HFF-Myc (cell line): ENCODE measurements at regions not wholly inside any gene's neighbourhood (a gene's known extent, or its start where the extent isn't known, plus 50 kb on each side); places are given as distances from the start of the nearest gene placed in this dataset.

Experiments
- DNase-seq: peaks from one replicate; pipeline ENCODE4 v3.0.0-alpha.2; 2011; ENCODE audit warnings: low read depth; ENCODE audit errors: extremely low read depth
- H3K4me3 ChIP-seq: replicated peaks from 2 replicates; pipeline ENCODE4 v1.5.1; 2011; ENCODE audit warnings: low read depth, mild to moderate bottlenecking, control low read depth, low read length
- TF ChIP-seq, protein P1 (sequence below): IDR thresholded peaks from 2 replicates; pipeline ENCODE4 v1.5.1; 2012; ENCODE audit warnings: mild to moderate bottlenecking, low read depth, low read length, control low read depth; ENCODE audit errors: missing control alignments

GRCh38 chr3:88542916-88543315, 393.2 kb downstream of the C3orf38 start:
- TF ChIP-seq, protein P1, sequence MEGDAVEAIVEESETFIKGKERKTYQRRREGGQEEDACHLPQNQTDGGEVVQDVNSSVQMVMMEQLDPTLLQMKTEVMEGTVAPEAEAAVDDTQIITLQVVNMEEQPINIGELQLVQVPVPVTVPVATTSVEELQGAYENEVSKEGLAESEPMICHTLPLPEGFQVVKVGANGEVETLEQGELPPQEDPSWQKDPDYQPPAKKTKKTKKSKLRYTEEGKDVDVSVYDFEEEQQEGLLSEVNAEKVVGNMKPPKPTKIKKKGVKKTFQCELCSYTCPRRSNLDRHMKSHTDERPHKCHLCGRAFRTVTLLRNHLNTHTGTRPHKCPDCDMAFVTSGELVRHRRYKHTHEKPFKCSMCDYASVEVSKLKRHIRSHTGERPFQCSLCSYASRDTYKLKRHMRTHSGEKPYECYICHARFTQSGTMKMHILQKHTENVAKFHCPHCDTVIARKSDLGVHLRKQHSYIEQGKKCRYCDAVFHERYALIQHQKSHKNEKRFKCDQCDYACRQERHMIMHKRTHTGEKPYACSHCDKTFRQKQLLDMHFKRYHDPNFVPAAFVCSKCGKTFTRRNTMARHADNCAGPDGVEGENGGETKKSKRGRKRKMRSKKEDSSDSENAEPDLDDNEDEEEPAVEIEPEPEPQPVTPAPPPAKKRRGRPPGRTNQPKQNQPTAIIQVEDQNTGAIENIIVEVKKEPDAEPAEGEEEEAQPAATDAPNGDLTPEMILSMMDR, result no peak
- no peak for DNase-seq
- no peak overlapping the region for H3K4me3 ChIP-seq

- TF ChIP-seq, protein P1, result no peak
- no peak for DNase-seq
- H3K4me3 ChIP-seq, result no peak overlapping the region
Measured at GRCh38 chr3:88572450-88572849, 422.7 kb downstream of the C3orf38 start.

DNA sequence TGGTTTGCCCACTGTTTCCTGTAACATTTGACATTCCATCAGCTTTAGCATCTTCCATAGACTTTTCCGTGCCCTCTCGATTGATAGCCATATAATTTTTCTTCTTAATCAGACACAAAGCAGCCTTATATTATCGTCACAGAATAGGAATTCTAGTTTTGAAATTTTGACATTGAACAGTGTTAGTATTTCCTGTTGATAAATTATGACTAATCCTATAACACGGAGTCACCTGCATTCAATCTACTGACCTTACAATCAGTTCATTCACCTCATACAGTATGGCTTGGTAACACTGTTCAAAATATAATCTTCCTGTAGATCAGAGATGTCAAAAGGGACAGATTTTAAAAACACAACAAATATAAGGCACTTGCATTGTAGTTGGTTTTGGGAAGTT, 423.7 kb downstream of the C3orf38 start:
- H3K4me3 ChIP-seq, result no peak overlapping the region
- TF ChIP-seq, protein P1, result no peak
- DNase-seq, result no peak

- TF ChIP-seq, protein P1, result no peak
- no peak overlapping the region for H3K4me3 ChIP-seq
- no peak for DNase-seq
Measured at GRCh38 chr3:88574146-88574545, 424.4 kb downstream of the C3orf38 start.

DNA sequence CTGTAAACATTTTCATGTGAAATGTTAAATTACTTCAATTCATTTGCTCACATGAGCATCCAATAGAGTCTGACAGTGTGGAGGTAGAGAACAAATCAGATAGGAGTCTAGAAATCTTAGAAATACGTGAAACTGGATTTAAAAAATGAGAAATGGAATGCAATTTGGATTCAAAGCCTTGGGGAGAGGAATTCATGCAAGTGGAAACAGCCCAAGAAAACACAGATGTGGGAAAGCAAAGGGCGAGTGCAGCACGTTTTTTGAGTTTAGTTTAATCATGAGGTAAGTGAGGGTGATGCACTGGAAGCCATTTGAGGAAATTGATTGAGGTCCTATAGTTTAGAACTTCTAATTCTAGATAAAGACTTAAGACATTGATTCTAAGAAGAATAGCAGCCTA, 434.7 kb downstream of the C3orf38 start:
- no peak for DNase-seq
- TF ChIP-seq, protein P1, result no peak
- H3K4me3 ChIP-seq, result no peak overlapping the region

DNA sequence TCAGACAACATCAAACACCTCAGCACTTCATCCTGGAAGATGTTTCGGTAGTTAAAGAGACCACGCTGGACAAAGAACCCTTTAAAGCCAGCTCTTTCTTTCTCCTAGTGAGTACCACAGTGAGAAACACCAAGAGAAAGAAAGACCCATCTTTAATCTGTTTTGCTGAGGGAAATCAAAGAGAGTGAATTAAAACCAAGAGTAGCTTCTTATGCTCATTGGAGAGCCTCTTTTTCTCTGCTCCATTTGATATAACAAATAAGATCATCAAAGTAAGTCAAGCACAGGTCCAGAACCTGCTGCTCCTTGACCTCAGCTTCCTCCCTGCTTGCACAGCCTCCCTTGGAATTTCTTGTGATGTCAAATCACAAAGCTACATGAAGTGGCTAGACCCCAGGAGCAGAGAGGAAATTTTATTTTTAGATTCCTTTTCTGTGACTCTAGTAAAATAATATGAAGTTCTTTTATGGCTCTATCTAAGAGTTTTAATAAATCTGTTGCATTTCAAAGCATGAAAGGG, 436.4 kb downstream of the C3orf38 start:
- TF ChIP-seq, protein P1, result no peak
- no peak for DNase-seq
- no peak overlapping the region for H3K4me3 ChIP-seq

GRCh38 chr3:88589138-88589537, 439.4 kb downstream of the C3orf38 start:
- no peak for DNase-seq
- H3K4me3 ChIP-seq, result no peak overlapping the region
- TF ChIP-seq, protein P1, result no peak
